Panc1 (cell line): ENCODE measurements at regions not wholly inside any gene's neighbourhood (a gene's known extent, or its start where the extent isn't known, plus 50 kb on each side); places are given as distances from the start of the nearest gene placed in this dataset.

Source experiments
- ATAC-seq: fragments of 200-7000 bp; cut with Tn5 transposase; 2 replicates; pipeline ENCODE4 v1.9.1; 2020; ENCODE audit warnings: mild to moderate bottlenecking, moderate library complexity
- BruUV-seq: library from RNA; stranded (reverse); fragments of 400-500 nt; replicated peaks from 2 replicates; lab custom pipeline; 2021; lab: Mats Ljungman, UMichigan
- CTCF ChIA-PET: fragments of 300-600 bp; sonication (Branson Sonifier 250); formaldehyde crosslinking; loops from one replicate; lab custom pipeline; 2022; ENCODE audit warnings: antibody characterized with exemption; lab: Charles Lee
- POLR2A ChIA-PET: fragments of 300-600 bp; sonication (Branson Sonifier 250); formaldehyde crosslinking; loops from one replicate; lab custom pipeline; 2022; ENCODE audit warnings: antibody characterized with exemption; lab: Charles Lee
- DNase-seq: peaks from one replicate; pipeline ENCODE4 v3.0.0-alpha.2; 2010; ENCODE audit warnings: low read depth, low spot score
- H3K27ac ChIP-seq: 2 replicates; pipeline ENCODE4 v1.5.1; 2011; ENCODE audit warnings: mild to moderate bottlenecking, low read length, inconsistent platforms
- H3K27me3 ChIP-seq: fragments of 200-500 bp; sonication (Bioruptor generic); 2 replicates; pipeline ENCODE4 v1.6.0; 2014; ENCODE audit warnings: low read length, inconsistent platforms; ENCODE audit not compliant: control insufficient read depth, insufficient read depth
- H3K36me3 ChIP-seq: fragments of 200-500 bp; sonication (Bioruptor generic); 2 replicates; pipeline ENCODE4 v1.5.1; 2014; ENCODE audit warnings: inconsistent platforms, mild to moderate bottlenecking, low read length, moderate library complexity; ENCODE audit not compliant: control insufficient read depth, insufficient read depth
- H3K4me1 ChIP-seq: 2 replicates; pipeline ENCODE4 v1.5.1; 2011; ENCODE audit warnings: inconsistent platforms, mild to moderate bottlenecking, low read length, moderate library complexity; ENCODE audit not compliant: control insufficient read depth, insufficient read depth
- H3K4me3 ChIP-seq, 2 experiments: 2 replicates each; pipeline ENCODE4 v1.5.1; 2011 to 2012; ENCODE audit warnings: low read depth in 2 of 2, low read length in 2 of 2, mild to moderate bottlenecking in 2 of 2, inconsistent platforms in 1 of 2, moderate library complexity in 1 of 2
- H3K9me3 ChIP-seq: fragments of 200-500 bp; sonication (Bioruptor generic); 2 replicates; pipeline ENCODE4 v1.5.1; 2014; ENCODE audit warnings: low read depth, mild to moderate bottlenecking, inconsistent platforms, low read length, moderate library complexity; ENCODE audit not compliant: control insufficient read depth, insufficient read depth
- CTCF ChIP-seq: fragments of 450-650 bp; IDR thresholded peaks from 2 replicates; pipeline ENCODE4 v1.5.1; 2017; ENCODE audit warnings: mild to moderate bottlenecking
- POLR2AphosphoS5 ChIP-seq: IDR thresholded peaks from 2 replicates; pipeline ENCODE4 v1.6.1; 2012; ENCODE audit warnings: mild to moderate bottlenecking, low read depth, low read length, moderate library complexity
- REST ChIP-seq, 2 experiments: IDR thresholded peaks; 2 replicates each; pipeline ENCODE4 v1.6.1; 2011 to 2012; ENCODE audit warnings: low read depth in 2 of 2, control low read depth in 1 of 2, low read length in 1 of 2, mild to moderate bottlenecking in 1 of 2, moderate library complexity in 1 of 2; ENCODE audit not compliant: insufficient read depth in 1 of 2
- SIN3A ChIP-seq: IDR thresholded peaks from 2 replicates; pipeline ENCODE4 v1.6.1; 2012; ENCODE audit warnings: low read depth, mild to moderate bottlenecking, low read length, moderate library complexity, borderline replicate concordance; ENCODE audit not compliant: insufficient read depth
- TCF7L2 ChIP-seq: IDR thresholded peaks from 2 replicates; pipeline ENCODE4 v1.6.1; 2011; ENCODE audit warnings: mild to moderate bottlenecking, low read depth, low read length, inconsistent platforms
- in situ Hi-C: cut with HindIII; loops from 2 replicates; pipeline ENCODE4 v1.10.0; 2016; ENCODE audit warnings: low sequenced_read_pairs, low pct_unique_long_range_greater_than_20kb
- intact Hi-C: fragments of 100-400 bp; cut with micrococcal nuclease; formaldehyde crosslinking; loops from one replicate; pipeline ENCODE4 v1.10.0; 2022; ENCODE audit not compliant: unreplicated experiment

GRCh38 chr4:155572106-155572703 is 94.4 kb upstream of the GUCY1A1 start:
- BruUV-seq: no TSS peak

GRCh38 chr4:155571184-155571944 is 95.3 kb upstream of the GUCY1A1 start:
- in situ Hi-C loops (no loop called here), intact Hi-C loops (no loop called here)
- ATAC-seq (no peak), DNase-seq (no peak)
- Histone ChIP-seq H3K4me1 (no peaks in the 10 kb centered on the region), H3K9me3 (no peaks in the 10 kb centered on the region), H3K27me3 (no peaks in the 10 kb centered on the region), H3K4me3 (no peak overlapping the region), H3K27ac (no peak overlapping the region), H3K36me3 (no peaks in the 10 kb centered on the region)
- BruUV-seq: no TSS peak
- ChIA-PET POLR2A (no interaction called here), CTCF (no interaction called here)
- TF ChIP-seq REST (IDR thresholded peaks at IDR 0.05; ENCODE audit: insufficient read depth in 1 of 2, low read depth in 2 of 2, low read length in 1 of 2) (no peak), SIN3A (no peak), CTCF (no peak), TCF7L2 (no peak)

More at GRCh38 chr4:155572106-155572703, 94.4 kb upstream of the GUCY1A1 start:
- H3K4me1 ChIP-seq: no peaks in the 10 kb centered on the region
- DNase-seq (no peak), ATAC-seq (no peak)
- POLR2A ChIA-PET: no interaction called here
- H3K27me3 ChIP-seq: no peaks in the 10 kb centered on the region
- no peak overlapping the region for H3K4me3 ChIP-seq
- no peak overlapping the region for H3K27ac ChIP-seq
- in situ Hi-C loops (no loop called here), intact Hi-C loops (no loop called here)
- CTCF ChIA-PET: no interaction called here
- H3K36me3 ChIP-seq: no peaks in the 10 kb centered on the region
- TF ChIP-seq TCF7L2 (no peak), POLR2AphosphoS5 (no peak), REST (IDR thresholded peaks at IDR 0.05; ENCODE audit: insufficient read depth in 1 of 2, low read depth in 2 of 2, low read length in 1 of 2) (no peak), SIN3A (no peak), CTCF (no peak)
- no peaks in the 10 kb centered on the region for H3K9me3 ChIP-seq
